ENCODE measurements at regions not wholly inside any gene's neighbourhood (a gene's known extent, or its start where the extent isn't known, plus 50 kb on each side); places are given as distances from the start of the nearest gene placed in this dataset.

- Mint-ChIP-seq H3K4me1 (no peaks in the 10 kb centered on the region), H3K9me3 (peaks cover 3% of the 10 kb centered on the region), H3K27me3 (no peaks in the 10 kb centered on the region), H3K4me3 (no peak overlapping the region), H3K36me3 (no peaks in the 10 kb centered on the region), H3K27ac (no peak overlapping the region)
These were observed 1585.9 kb downstream of the AACS start for GRCh38 chr12:126651133-126651532.

- H3K9me3 Mint-ChIP-seq, result peaks cover 15% of the 10 kb centered on the region
- H3K36me3 Mint-ChIP-seq, result no peaks in the 10 kb centered on the region
- no peak overlapping the region for H3K27ac Mint-ChIP-seq
- H3K27me3 Mint-ChIP-seq, result no peaks in the 10 kb centered on the region
- no peak overlapping the region for H3K4me3 Mint-ChIP-seq
- H3K4me1 Mint-ChIP-seq, result no peaks in the 10 kb centered on the region
These were observed 1598.3 kb downstream of the AACS start for GRCh38 chr12:126663304-126664094.

- Mint-ChIP-seq H3K27ac (no peak overlapping the region), H3K4me1 (no peaks in the 10 kb centered on the region), H3K27me3 (no peaks in the 10 kb centered on the region), H3K4me3 (no peak overlapping the region), H3K9me3 (peaks cover 10% of the 10 kb centered on the region), H3K36me3 (no peaks in the 10 kb centered on the region)
These were observed 1599.6 kb upstream of the TMEM132C start for GRCh38 chr12:126667339-126667738.

GRCh38 chr12:126668538-126668937, 1598.4 kb upstream of the TMEM132C start:
- Mint-ChIP-seq H3K9me3 (peaks cover 13% of the 10 kb centered on the region), H3K27ac (no peak overlapping the region), H3K36me3 (no peaks in the 10 kb centered on the region), H3K27me3 (no peaks in the 10 kb centered on the region), H3K4me3 (no peak overlapping the region), H3K4me1 (no peaks in the 10 kb centered on the region)

GRCh38 chr12:126668961-126669360, 1598.0 kb upstream of the TMEM132C start:
- Mint-ChIP-seq H3K4me1 (no peaks in the 10 kb centered on the region), H3K4me3 (no peak overlapping the region), H3K27ac (no peak overlapping the region), H3K36me3 (no peaks in the 10 kb centered on the region), H3K27me3 (no peaks in the 10 kb centered on the region), H3K9me3 (peaks cover 13% of the 10 kb centered on the region)

- no peaks in the 10 kb centered on the region for H3K36me3 Mint-ChIP-seq
- peaks cover 13% of the 10 kb centered on the region for H3K9me3 Mint-ChIP-seq
- no peaks in the 10 kb centered on the region for H3K27me3 Mint-ChIP-seq
- no peak overlapping the region for H3K4me3 Mint-ChIP-seq
- no peak overlapping the region for H3K27ac Mint-ChIP-seq
- H3K4me1 Mint-ChIP-seq, result no peaks in the 10 kb centered on the region
These were observed 1590.5 kb upstream of the TMEM132C start for GRCh38 chr12:126676434-126676833.

GRCh38 chr12:126681676-126682075, 1585.3 kb upstream of the TMEM132C start:
- Mint-ChIP-seq H3K27me3 (no peaks in the 10 kb centered on the region), H3K4me3 (no peak overlapping the region), H3K9me3 (peaks cover 6% of the 10 kb centered on the region), H3K4me1 (no peaks in the 10 kb centered on the region), H3K36me3 (no peaks in the 10 kb centered on the region), H3K27ac (no peak overlapping the region)

GRCh38 chr12:126684703-126685102, 1582.3 kb upstream of the TMEM132C start:
- no peaks in the 10 kb centered on the region for H3K27me3 Mint-ChIP-seq
- H3K4me3 Mint-ChIP-seq, result no peak overlapping the region
- H3K27ac Mint-ChIP-seq, result no peak overlapping the region
- H3K9me3 Mint-ChIP-seq, result peaks cover 6% of the 10 kb centered on the region
- no peaks in the 10 kb centered on the region for H3K4me1 Mint-ChIP-seq
- no peaks in the 10 kb centered on the region for H3K36me3 Mint-ChIP-seq

GRCh38 chr12:126685636-126686035, 1581.3 kb upstream of the TMEM132C start:
- Mint-ChIP-seq H3K27me3 (no peaks in the 10 kb centered on the region), H3K27ac (no peak overlapping the region), H3K36me3 (no peaks in the 10 kb centered on the region), H3K4me3 (no peak overlapping the region), H3K4me1 (no peaks in the 10 kb centered on the region), H3K9me3 (peaks cover 6% of the 10 kb centered on the region)

- H3K9me3 Mint-ChIP-seq, result peaks cover 6% of the 10 kb centered on the region
- H3K27me3 Mint-ChIP-seq, result no peaks in the 10 kb centered on the region
These were observed 1578.4 kb upstream of the TMEM132C start for GRCh38 chr12:126688556-126688955.

GRCh38 chr12:126700096-126700495, 1566.9 kb upstream of the TMEM132C start:
- Mint-ChIP-seq H3K36me3 (no peaks in the 10 kb centered on the region), H3K4me3 (no peak overlapping the region), H3K9me3 (no peaks in the 10 kb centered on the region), H3K4me1 (no peaks in the 10 kb centered on the region), H3K27me3 (no peaks in the 10 kb centered on the region), H3K27ac (no peak overlapping the region)

More at GRCh38 chr12:126688556-126688955, 1578.4 kb upstream of the TMEM132C start:
- no peaks in the 10 kb centered on the region for H3K36me3 Mint-ChIP-seq
- no peak overlapping the region for H3K4me3 Mint-ChIP-seq
- H3K4me1 Mint-ChIP-seq, result no peaks in the 10 kb centered on the region
- no peak overlapping the region for H3K27ac Mint-ChIP-seq

- Mint-ChIP-seq H3K9me3 (no peaks in the 10 kb centered on the region), H3K36me3 (no peaks in the 10 kb centered on the region), H3K27me3 (no peaks in the 10 kb centered on the region), H3K4me3 (no peak overlapping the region), H3K4me1 (no peaks in the 10 kb centered on the region), H3K27ac (no peak overlapping the region)
These were observed 1562.4 kb upstream of the TMEM132C start for GRCh38 chr12:126704609-126705008.

GRCh38 chr12:126706300-126706699, 1560.7 kb upstream of the TMEM132C start:
- H3K27me3 Mint-ChIP-seq, result no peaks in the 10 kb centered on the region
- H3K4me3 Mint-ChIP-seq, result no peak overlapping the region
- H3K27ac Mint-ChIP-seq, result no peak overlapping the region
- H3K36me3 Mint-ChIP-seq, result no peaks in the 10 kb centered on the region
- no peaks in the 10 kb centered on the region for H3K9me3 Mint-ChIP-seq
- H3K4me1 Mint-ChIP-seq, result no peaks in the 10 kb centered on the region

- Mint-ChIP-seq H3K36me3 (no peaks in the 10 kb centered on the region), H3K4me3 (no peak overlapping the region), H3K27ac (no peak overlapping the region), H3K27me3 (no peaks in the 10 kb centered on the region), H3K9me3 (no peaks in the 10 kb centered on the region), H3K4me1 (no peaks in the 10 kb centered on the region)
These were observed 1558.5 kb upstream of the TMEM132C start for GRCh38 chr12:126708492-126708896.

- Mint-ChIP-seq H3K27me3 (no peaks in the 10 kb centered on the region), H3K4me3 (no peak overlapping the region), H3K27ac (no peak overlapping the region), H3K4me1 (no peaks in the 10 kb centered on the region), H3K36me3 (no peaks in the 10 kb centered on the region), H3K9me3 (peaks cover 6% of the 10 kb centered on the region)
These were observed 1548.6 kb upstream of the TMEM132C start for GRCh38 chr12:126718365-126718764.

- H3K27ac Mint-ChIP-seq, result no peak overlapping the region
These were observed 1546.9 kb upstream of the TMEM132C start for GRCh38 chr12:126719912-126720705.

More at GRCh38 chr12:126719912-126720705, 1546.9 kb upstream of the TMEM132C start:
- peaks cover 2% of the 10 kb centered on the region for H3K27me3 Mint-ChIP-seq
- no peak overlapping the region for H3K4me3 Mint-ChIP-seq
- H3K4me1 Mint-ChIP-seq, result no peaks in the 10 kb centered on the region
- H3K9me3 Mint-ChIP-seq, result peaks cover 6% of the 10 kb centered on the region
- no peaks in the 10 kb centered on the region for H3K36me3 Mint-ChIP-seq
